GM19452 (cell line): ENCODE measurements at regions not wholly inside any gene's neighbourhood (a gene's known extent, or its start where the extent isn't known, plus 50 kb on each side); places are given as distances from the start of the nearest gene placed in this dataset.
A peak's percentile ranks its signal among the peaks of the same experiment; 100 is the strongest.
"Not testable (repeated sequence)": the region's sequence is repeated elsewhere in the genome, so short reads cannot be mapped to it uniquely, and the experiment has no call there.

ENCODE experiments used
- ATAC-seq: cut with Tn5 transposase; IDR thresholded peaks from one replicate; pipeline ENCODE4 v1.9.1; 2021; ENCODE audit not compliant: unreplicated experiment

DNA sequence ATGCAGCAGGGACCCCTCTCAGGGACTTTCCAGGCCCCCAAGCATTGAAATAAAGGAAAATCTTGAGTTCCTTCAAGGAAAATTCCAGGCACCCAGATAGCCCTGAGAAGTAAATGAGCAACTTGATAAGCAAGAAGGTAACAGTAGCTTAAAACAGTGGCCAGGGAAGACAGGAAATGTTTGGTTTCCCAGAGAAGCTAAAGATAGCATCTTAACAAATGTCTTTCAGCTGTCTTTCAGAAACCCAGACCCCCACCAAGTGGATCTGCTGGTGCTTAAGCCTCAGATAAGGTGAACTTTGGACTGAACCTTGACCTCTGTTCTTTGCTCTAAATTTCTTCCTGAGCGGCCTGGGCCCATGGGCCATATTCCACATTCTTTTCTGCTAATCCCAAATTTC, 117.8 kb upstream of the CST7 start:
- ATAC-seq = no peak

DNA sequence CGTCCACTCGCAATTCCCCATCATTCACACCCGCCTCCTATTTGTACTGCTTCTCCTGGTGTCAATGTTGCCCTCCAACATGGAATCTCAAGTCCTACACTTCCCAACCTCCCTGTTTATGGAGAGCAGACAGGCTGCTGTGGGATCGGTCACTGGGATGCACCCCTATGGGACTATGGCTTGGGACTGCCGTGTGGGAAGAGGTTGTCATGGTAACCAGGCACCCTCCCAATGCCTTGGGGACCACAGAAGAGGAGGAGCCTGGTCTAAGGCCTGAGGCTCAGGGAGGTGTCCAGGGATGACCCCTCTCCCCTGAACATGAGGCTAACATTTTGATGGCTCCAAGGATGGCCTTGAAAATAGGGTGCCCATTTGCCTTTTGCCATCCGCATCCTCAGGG, 116.6 kb upstream of the CST7 start:
- no peak for ATAC-seq

DNA sequence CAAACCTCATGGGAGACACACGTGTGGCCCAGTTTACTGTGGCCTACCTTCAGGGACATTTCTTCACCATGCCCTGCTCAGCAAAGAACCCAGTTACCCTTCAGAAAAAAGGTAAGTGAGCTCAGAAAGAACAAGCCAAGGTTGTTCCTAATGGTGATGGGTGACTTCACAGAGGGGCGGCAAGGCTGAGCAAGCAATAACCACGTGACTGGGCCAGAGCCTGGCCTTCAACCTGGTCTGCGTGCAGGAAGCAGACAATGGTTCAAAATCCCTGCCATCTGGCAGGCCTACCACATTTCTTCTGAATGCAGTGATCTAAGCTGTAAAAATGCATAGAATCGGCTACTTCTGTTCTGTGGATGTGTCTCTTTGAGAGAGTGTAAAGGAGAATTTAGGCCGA, 115.5 kb upstream of the CST7 start:
- no peak for ATAC-seq

DNA sequence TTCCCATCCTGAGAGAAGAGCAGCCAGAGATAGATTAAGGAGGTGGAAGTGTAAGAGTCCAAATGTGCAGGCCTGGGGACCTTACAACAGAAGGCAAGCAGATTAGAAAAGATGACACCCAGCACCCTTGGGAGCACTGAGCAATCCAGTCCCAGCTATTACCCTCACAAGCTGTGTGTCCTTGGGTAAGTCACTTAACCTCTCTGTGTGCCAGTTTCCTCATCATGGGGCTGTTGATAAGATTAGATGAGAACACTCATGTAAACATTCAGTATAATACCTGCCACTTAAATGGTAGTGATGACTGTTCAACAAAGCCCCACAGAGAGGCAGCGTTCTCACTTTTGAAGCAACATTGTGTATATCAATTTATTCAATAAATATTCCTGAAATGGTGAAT, 114.8 kb upstream of the CST7 start:
- no peak for ATAC-seq

DNA sequence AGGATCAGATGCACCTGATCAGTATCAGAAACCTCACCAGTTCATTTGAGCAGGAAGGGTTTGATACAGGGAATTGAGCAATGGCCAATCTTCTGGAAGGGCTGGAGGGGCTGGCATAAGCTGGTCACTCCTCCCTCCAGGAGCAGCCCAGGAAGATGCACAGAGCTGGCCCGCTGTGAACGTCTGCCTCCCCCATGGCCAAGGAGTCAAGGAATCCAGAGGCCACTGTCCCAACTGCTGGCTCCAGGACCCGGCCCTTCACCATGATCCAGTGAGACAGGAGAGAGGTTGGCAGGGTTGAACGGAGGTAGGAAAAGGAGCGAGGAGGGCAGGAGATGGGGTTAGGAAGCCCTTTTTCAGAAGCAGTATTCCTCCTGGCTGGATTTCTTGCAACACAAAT, 113.9 kb upstream of the CST7 start:
- no peak for ATAC-seq

DNA sequence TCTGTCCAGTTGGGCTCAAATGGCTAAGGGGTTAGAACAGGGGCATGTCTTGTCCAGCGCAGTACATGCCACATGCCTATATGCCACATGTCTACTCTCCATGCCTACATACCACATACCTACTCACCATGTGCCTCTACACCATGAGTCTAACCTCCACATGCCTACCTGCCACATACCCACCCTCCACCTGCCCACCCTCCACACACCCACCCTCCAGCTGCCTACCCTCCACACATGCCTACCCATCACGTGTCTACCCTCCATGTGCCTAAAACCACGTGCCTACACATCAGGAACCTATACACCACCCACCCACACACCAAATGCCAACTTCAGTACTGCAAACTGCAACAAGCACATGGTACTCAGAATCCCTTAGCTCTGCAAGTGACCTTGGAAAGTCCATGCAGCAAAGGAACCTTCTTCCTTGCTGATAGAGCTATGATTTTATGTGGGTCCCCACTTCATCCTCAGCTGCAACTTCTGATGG, 113.0 kb upstream of the CST7 start:
- ATAC-seq = no peak

DNA sequence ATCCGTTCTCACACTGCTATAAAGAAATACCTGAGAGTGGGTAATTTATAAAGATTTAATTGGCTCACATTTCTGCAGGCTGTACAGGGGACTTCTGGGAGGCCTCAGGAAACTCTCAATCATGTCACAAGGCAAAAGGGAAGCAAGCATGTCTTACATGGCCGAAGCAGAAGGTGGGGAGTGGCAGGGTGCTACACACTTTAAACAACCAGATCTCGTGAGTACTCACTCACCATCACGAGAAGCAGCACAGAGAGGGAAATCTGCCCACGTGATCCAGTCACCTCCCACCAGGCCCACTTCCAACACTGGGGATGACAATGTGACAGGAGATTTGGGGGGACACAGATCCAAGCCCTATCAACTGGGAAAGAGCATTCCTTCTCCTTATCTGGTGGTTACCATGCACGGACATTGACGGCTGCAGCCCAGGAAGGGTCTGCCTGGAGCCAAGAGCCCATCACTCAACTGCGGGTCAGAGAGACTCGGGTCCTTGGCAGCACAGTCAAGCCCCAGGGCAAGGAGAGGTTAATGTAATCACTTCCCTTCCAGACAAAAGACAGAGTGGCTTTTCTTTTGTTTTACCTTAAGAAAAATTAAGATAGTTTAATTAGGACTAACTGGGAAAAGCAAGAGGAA, 112.3 kb upstream of the CST7 start:
- ATAC-seq = no peak

DNA sequence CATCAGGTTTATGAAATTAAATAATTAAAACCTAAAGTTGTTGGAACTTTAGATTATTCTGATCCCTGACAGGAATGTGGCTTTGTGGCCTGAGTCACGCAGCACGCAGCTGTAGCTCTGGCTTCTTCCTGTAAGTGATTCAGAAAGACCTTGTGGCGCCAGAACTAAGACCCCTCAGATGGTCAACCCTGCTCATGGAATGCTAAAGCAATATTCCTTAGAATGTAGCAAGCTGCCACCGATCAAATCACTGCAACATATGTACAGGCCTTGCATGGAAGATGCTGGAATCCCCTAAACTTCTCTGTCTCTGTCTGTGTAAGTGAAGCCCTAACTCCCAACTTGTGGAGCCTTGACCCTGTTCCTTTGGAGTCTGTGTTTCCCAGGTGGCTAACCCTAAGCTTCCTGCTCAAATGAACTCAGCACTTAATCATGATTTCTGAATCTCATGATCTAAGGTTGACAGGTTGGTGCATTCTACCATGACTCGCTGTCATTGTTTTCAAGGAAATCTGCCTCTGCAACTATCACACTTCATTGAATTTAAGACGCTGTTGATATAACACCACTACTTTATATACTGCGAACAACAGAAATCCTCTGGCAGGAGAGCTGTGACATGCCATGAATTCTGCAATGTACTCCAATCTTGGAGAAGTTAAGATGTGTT, 111.2 kb upstream of the CST7 start:
- ATAC-seq = no peak

DNA sequence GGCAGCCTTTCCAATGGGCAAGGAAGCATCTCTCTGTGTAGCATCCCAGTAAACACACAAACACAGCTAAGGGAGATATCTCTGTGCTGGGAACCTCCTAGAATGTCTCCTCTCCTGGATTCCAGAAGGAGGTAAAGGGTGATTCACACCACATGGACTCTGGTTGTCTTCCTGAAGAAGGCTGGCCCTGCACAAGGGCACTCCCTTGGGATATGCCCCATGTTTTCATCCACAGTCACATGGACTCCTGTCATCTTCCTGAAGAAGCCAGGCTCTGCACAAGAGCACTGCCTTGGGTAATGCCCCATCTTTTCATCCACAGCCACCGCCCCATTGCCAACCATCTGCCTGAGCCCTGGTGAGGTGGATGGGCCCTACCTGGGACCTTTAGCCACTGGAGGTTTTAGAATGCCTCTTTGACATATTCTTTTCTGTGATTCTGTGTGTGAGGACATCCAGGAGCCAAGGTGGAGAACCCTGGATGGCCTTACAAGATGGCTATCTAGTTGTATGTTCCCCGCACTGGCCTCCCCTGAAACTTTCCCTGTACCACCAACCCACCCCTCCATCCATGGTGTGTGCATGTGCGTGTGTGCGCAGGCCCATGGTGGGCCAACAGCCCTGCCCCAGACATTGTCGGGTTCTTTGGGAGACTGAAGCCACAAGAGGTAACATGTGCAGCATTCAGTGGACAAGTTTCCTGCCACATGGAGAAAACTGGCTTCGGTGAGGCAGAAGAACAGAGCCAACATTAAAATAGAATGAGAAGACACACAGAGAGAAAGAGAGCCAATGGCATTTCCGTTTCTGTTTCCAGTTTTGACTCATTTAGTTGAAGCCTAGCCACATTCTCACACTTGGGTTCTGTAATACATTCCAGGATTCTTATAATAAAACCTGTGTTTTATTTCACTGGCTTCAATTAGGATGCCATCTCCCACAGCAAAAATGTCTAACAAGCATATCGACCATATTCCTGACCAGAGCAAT, 110.2 kb upstream of the CST7 start:
- ATAC-seq = no peak

DNA sequence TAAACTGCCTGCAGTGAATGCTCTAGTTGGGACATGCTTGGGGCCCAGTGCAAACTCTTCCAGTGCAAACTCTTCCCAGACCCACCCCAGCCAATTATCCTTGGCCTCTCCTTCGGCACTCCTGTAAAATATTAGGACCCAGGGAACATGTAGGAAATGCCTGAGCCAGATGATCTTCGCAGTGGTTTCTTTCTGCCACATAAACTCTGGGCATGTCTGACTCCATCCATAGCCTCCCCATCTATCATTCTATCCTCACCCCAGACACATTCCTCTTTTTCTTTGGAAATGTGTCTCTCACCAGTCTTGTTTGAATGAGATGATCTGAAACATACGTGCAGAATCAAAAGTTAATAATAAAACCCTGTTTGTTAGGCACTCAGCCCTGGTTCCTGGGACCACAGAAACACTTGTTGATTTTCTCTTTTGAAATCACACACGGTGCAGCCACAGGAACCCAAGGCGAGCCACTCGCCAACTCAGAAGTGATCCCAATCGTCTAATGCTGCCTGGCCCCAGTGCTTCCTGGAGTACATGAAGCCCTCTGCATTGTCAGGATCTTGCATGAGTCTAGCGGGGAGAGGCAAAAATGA, 108.9 kb upstream of the CST7 start:
- peak; percentile 23 for ATAC-seq

DNA sequence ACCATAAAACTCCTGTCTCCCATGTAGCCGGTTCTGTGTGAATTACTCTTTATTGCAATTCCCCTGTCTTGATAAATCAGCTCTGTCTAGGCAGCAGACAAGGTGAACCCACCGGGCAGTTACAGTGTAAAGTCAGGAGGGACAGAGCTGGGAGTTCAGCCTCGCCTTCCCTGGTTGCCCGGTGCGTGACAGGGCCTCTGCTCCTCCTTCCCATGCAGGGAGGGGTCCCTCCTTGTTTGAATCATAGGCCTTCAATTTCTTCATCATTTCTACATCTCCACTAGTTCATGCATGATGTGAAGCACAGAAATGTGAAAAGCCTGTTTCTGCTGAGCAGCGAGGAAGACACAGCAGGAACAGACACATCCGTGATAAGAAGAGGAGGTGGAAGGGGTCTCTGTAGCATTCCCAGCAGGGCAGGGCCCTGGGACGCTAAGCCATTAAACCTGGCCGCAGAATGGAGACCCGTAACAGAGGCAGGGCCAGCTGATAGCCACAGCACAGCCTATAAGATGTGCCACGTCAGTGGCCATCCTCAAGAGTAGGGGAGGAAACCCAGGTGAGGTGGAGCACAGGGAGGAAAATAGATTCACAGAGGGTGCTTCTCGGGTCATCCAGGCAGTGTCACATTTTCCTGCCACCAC, 106.7 kb upstream of the CST7 start:
- ATAC-seq = no peak

DNA sequence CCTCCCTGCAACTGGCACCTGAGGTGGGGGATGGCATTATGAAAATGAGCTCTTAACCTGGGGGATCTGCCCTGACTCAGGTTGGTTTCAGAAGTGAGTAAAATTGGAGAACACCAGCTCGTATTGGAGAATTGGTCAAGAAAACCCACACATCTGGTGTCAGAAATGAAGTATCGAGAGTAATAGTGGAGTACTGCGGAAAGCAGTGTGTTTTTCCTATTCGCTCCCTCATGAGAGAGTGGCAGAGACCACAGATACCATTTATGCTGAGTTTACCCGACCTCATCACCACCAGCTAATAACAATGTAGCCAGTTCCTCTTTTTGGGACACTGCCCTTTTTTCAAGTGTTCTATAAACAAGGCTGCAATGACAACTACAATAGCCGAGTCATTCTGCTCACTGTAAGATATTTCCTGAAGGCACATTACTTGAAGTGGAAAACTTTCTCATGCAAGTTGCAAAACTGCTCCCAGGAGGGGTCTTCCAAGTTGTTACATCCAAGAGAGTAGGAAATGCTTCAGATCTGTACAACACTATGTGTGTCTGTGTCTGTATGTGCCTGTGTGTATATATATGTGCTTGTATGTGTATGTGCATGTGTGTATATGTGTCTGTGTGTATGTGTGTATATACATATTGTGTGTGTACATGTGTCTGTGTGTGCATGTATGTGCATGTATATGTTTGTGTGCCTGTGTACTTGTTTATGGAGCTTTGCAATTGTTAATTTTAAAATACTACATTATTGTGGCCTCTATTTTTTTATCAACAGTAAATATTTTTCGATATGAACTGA, 106.0 kb upstream of the CST7 start:
- peak; percentile 79 for ATAC-seq

DNA sequence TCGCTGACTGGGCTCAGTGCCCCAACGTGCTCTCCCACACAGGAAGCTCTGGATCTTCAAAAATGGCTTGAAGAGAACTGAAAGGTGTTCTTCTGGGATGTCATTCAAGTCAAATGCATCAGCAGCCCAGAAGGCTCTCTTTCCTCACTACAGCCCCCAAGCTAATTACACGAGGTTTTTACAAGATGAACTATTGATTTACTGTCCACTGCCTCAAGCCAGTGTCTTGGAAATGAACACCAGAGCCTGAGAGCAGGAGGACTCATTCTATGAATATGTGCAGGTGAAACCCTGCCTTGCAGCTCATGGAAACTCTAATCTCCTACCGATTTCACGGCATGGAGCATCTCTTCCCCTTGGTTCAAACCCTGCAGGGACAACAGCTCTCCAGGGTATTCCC, 98.9 kb upstream of the CST7 start:
- no peak for ATAC-seq

DNA sequence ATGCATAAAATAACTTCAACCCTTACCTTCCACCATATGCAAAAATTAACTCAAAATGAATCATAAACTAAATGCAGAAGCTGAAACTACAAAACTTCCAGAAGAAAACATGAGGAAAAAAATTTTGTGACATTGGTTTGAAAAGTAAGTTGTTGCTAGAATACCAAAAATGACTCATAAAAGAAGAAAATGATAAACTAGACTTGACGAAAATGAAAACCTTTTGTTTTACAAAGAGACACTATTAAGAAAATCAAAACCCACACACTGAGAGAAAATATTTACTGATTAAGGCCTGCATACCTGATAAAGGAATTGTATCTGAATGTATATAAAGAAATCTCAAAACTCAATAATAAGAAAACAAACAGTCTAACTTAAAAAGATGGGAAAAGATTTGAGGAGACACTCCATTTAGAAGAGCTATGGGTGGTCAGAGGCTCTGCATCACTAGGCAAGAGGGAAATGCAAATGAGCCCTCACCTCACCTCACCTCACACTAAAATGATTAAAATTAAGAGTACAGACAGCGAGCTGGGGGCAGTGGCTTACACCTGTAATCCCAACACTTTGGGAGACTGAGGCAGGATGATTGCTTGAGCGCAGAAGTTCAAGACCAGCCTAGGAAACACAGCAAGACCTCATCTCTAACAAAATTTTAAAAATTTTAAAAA, 97.6 kb upstream of the CST7 start:
- ATAC-seq = no peak

DNA sequence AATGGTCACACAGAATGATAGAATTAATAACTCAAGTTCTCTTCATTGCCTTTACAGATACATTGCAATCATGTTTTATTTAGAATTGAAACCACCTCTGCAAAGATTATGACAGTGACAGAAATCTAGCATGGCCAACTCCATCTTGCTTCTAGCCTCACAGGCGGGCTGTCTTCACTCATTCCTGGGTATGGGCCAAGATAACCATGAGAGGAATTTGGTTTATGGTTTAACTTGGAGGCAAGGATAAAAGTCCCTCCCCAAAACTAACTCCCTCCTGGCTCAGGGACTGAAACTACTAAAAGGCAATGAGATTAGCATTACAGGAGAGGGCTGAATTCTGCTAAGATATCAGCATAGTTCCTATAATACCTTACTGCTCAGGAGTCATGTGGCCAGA, 95.2 kb upstream of the CST7 start:
- ATAC-seq = no peak

DNA sequence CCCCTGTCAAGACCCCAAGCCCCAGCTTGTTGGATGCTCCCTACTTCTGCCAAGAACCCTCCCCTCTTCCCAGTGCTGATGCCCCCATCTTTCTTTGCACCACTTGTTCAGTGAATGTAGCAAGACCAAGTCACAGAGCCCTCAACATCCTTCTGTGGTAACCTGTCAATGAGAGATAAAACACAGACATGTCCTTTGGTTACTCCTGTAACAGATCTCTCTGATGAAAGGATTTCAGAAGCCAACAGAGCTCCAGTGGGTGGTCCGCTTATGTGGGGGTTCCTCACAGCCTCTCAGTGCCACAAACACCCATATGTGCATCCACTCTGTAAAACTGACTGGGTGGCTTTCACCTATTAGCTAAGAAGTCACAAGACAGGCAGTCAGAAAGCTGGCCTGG, 93.2 kb upstream of the CST7 start:
- ATAC-seq = no peak

DNA sequence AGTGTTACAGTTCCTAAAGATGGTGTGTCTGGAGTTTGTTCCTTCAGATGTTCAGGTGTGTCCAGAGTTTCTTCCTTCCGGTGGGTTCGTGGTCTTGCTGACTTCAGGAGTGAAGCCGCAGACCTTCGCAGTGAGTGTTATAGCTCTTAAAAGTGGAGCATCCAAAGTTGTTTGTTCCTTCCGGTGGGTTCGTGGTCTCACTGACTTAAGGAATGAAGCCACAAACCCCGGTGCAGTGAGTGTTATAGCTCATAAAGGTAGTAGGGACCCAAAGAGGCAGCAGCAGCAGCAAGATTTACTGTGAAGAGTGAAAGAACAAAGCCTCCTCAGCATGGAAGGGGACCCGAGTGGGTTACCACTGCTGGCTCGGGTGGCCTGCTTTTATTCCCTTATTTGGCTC, 90.6 kb upstream of the CST7 start:
- not testable (repeated sequence) for ATAC-seq

DNA sequence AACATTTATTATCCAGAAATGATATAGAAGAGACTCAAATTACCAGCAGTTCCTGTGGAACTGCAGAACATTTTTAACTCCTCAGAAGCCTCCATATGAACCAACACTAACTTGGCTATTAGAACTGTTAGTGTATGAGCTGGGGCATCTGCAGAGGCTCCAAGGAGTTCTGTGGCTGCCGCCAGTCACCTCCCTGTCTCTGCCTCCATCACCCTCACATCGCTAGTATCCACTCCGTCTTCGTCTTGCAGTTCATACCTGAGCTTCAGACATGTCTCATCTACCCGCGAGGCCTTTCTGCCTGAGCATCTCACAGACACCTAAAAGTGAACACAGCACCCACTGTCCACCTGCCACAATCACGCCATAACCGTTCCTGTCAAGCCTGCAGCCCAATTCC, 89.5 kb upstream of the CST7 start:
- ATAC-seq = no peak

DNA sequence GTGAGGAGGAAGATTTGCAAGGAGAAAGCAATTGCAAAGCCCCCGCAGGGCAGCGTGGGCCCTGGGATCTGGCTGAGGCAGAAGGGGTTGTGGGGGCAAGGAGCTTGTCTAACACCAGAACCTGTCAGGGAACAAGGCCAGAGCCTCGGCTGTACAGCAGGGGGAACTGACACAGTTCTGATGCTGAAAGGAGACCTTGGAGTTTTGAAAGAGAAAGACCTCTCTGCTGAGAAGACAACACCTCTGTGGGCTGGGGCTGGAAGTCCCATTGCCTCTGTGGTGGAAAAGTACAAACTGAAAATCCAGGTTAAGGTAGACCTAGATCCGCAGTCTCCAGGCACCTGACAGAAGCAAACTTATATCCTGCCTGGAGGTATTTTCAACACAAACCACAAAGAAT, 86.9 kb upstream of the CST7 start:
- no peak for ATAC-seq

DNA sequence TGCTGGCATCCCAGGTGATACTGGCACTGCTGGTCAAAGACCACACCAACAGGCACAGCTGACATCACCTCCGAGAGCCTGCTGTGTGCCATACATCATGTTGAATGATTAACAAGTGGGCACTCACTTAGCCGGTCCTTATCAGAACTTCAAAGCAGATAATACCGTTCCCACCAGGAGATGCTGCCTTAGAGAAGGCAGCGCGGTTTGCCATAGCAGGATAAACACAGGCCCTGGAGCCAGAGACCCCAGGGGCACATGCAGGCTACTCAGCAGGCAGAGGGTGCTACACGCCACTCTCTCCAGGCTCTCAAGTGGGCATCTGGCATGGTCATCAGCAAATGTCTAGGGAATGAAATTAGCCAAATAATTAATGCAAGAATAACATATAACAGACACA, 86.5 kb upstream of the CST7 start:
- ATAC-seq = no peak
